ENCODE measurements at regions not wholly inside any gene's neighbourhood (a gene's known extent, or its start where the extent isn't known, plus 50 kb on each side); places are given as distances from the start of the nearest gene placed in this dataset.

DNA sequence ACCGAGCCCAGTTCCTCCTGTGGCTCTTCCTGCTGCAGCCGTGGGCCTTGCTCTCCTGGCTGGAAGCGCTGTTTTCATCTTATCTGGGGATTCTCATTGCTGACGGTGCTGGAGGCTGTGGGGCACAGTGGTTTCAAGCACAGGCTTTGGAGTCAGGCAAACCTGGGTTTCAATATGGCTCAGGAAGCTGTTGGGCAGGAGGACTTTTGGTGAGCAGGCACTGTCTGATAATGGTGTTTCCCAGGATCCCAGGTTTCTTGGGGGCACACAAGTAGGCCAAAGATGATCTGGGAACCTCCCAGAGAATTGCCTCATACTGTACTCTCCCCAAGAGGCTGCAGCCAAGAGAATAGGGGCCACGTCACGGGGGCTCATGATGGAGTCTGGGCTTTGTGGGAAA lies 105.6 kb upstream of the TRABD2B start:
- no peaks in the 10 kb centered on the region for H3K36me3 ChIP-seq (ENCODE audit: insufficient read depth, low read length)
- intact Hi-C loops (cut with micrococcal nuclease): no loop called here
- H3K27ac ChIP-seq (ENCODE audit: low read depth, low read length): no peak overlapping the region
- no peaks in the 10 kb centered on the region for H3K4me1 Mint-ChIP-seq
- no peak for DNase-seq
- ChIA-PET POLR2A (ENCODE audit: partially characterized antibody) (no interaction called here), CTCF (ENCODE audit: partially characterized antibody) (interaction anchor here (1.0 kb wide), 1 partner anchor 9 kb away, joined by 4 read pairs; no protein-coding TSS in a partner anchor)
- H3K27me3 ChIP-seq (ENCODE audit: insufficient read depth, low read length): no peaks in the 10 kb centered on the region
- no peaks in the 10 kb centered on the region for H3K36me3 Mint-ChIP-seq
- H3K9me3 ChIP-seq (ENCODE audit: control insufficient read depth in 1 of 2, low read length in 2 of 2): no peaks in the 10 kb centered on the region
- H3K4me1 ChIP-seq (ENCODE audit: insufficient read depth, low read length): no peaks in the 10 kb centered on the region
- H3K4me3 ChIP-seq (ENCODE audit: low read length in 2 of 2): no peak overlapping the region
- H3K9me3 Mint-ChIP-seq: peaks cover 0 to 3% (median 0%) of the 10 kb centered on the region in 8 donors
- peaks cover 17 to 25% of the 10 kb centered on the region in 2 donors for H3K27me3 Mint-ChIP-seq
- H3K27ac Mint-ChIP-seq: no peak overlapping the region
- no peak overlapping the region for H3K4me3 Mint-ChIP-seq

DNA sequence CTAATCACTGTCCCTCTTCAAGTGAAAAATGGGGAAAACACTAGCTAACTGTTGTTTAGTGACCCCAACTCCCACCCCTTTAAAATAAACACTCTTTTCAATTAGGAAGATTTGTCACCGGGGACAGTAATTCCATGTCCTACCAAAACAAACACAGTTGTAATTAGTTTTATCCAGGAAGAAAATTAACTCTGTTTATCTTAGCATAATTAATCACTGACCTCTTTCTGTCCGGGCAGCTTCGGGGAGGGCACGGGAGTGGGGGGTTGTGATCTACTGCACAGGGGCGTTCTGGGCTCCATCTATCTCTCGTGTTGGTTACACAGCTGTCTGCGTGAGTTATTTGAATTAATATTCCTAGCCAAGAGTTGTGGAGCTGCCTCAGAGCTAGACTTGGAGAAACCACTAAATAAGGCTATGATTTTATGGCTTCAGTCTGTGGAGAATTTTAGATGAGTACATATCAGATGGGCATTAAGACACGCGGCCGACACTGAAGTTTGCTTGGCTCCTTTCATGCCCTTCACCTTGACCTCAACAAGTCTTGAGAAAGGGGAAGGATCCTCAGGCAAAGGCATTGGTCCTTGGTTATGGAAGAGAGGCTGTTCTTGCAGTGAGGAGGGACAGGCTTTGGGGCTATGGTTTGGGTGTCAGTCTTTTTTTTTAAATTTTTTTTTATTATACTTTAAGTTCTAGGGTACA lies 102.0 kb upstream of the TRABD2B start:
- peaks cover 0 to 6% (median 0%) of the 10 kb centered on the region in 8 donors for H3K9me3 Mint-ChIP-seq

DNA sequence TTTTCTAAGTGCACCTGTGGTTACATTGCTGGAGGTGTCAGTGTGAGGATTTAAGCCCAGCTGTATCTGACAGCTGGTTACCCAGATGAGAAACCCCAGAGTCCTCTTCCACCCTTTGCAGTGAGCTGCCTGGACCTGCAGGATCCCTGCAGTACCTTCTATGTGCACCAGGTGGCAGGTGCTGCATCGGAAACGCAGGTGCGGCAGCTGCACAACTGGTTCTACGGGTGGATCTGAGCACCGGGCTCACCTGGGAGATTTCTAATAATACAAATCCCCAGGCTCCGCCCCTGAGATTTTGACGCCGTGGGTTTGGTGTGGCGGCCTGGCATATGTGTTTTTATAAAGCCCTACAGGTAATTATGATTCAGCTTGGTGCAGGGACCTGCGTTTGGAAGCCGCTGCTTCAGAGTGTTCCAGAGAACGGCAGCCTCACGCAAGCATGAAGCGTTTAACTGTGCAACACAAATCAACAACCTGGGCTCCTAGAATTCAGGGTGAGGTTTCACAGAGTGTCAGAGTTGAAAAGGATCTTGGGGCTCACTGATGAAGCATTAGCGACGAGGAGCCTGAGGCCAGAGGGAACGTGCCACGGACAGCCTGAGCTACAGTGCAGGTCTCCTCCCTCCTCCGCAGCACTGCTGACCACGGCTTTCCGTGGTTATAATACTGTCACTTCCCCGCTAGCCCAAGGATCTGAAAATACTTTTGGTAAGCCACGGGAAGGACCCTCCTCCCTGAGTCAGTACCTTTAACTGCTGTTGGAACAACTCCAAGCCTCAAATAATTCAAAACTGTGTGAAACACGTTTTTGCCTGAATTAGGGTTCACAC lies 96.7 kb upstream of the TRABD2B start:
- ChIA-PET POLR2A (ENCODE audit: partially characterized antibody) (no interaction called here), CTCF (ENCODE audit: partially characterized antibody) (interaction anchor here (0.7 to 3.1 kb wide), 13 partner anchors 8 to 405 kb away, joined by 3 to 32 read pairs (median 4); no protein-coding TSS in a partner anchor)
- H3K27ac Mint-ChIP-seq: no peak overlapping the region
- peaks cover 0 to 6% (median 0%) of the 10 kb centered on the region in 8 donors for H3K9me3 Mint-ChIP-seq
- peaks cover 34% of the 10 kb centered on the region in 2 donors for H3K27me3 Mint-ChIP-seq
- Histone ChIP-seq H3K4me1 (ENCODE audit: insufficient read depth, low read length) (peaks cover 6% of the 10 kb centered on the region), H3K36me3 (ENCODE audit: insufficient read depth, low read length) (no peaks in the 10 kb centered on the region), H3K27me3 (ENCODE audit: insufficient read depth, low read length) (peaks cover 2% of the 10 kb centered on the region), H3K27ac (ENCODE audit: low read depth, low read length) (no peak overlapping the region), H3K9me3 (ENCODE audit: control insufficient read depth in 1 of 2, low read length in 2 of 2) (no peaks in the 10 kb centered on the region), H3K4me3 (ENCODE audit: low read length in 2 of 2) (no peak overlapping the region)
- peaks cover 2 to 9% (median 7%) of the 10 kb centered on the region in 4 donors for H3K4me1 Mint-ChIP-seq
- no peaks in the 10 kb centered on the region for H3K36me3 Mint-ChIP-seq
- intact Hi-C loops (cut with micrococcal nuclease): loop anchor here (1.0 kb wide), 1 partner anchor 143 kb away; no protein-coding TSS in a partner anchor
- DNase-seq: peak; percentile 50 to 61 (median 57)
- H3K4me3 Mint-ChIP-seq: peak overlapping the region; percentile 53 to 80 (median 70)

More for the DNA sequence above, 102.0 kb upstream of the TRABD2B start:
- CTCF ChIA-PET (ENCODE audit: partially characterized antibody): interaction anchor here (0.9 kb wide), 1 partner anchor 10 kb away, joined by 3 read pairs; no protein-coding TSS in a partner anchor
- intact Hi-C loops (cut with micrococcal nuclease): no loop called here
- Mint-ChIP-seq H3K4me1 (peaks cover 0 to 2% (median under 1%) of the 10 kb centered on the region in 4 donors), H3K36me3 (no peaks in the 10 kb centered on the region), H3K27ac (no peak overlapping the region), H3K4me3 (no peak overlapping the region), H3K27me3 (peaks cover 26 to 32% of the 10 kb centered on the region in 2 donors)
- Histone ChIP-seq H3K4me3 (ENCODE audit: low read length in 2 of 2) (no peak overlapping the region), H3K9me3 (ENCODE audit: control insufficient read depth in 1 of 2, low read length in 2 of 2) (no peaks in the 10 kb centered on the region), H3K36me3 (ENCODE audit: insufficient read depth, low read length) (no peaks in the 10 kb centered on the region), H3K27ac (ENCODE audit: low read depth, low read length) (no peak overlapping the region), H3K27me3 (ENCODE audit: insufficient read depth, low read length) (no peaks in the 10 kb centered on the region), H3K4me1 (ENCODE audit: insufficient read depth, low read length) (peaks cover under 1% of the 10 kb centered on the region)
- DNase-seq: no peak
- POLR2A ChIA-PET (ENCODE audit: partially characterized antibody): no interaction called here

DNA sequence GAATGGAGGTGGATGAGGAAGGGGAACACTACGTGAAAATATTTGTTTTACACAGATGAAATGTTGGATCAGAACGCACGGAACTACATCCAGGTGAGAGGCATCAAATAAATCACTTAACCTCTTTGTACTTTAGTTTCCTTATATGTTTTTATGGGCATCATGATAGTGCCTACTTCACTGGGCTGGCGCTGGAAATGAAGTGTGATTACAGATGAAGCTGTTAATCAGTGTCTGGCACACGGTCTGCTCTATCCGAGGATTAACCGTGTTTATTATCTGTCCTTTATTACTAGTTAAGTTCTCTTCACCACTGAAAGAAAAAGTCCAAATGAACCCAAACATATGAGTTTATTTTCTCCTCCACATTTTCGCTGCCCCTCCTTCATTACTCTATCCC lies 96.0 kb upstream of the TRABD2B start:
- intact Hi-C loops (cut with micrococcal nuclease): loop anchor here (1.0 kb wide), 1 partner anchor 144 kb away; no protein-coding TSS in a partner anchor
- H3K9me3 Mint-ChIP-seq: peaks cover 0 to 4% (median 0%) of the 10 kb centered on the region in 8 donors
- Histone ChIP-seq H3K9me3 (ENCODE audit: control insufficient read depth in 1 of 2, low read length in 2 of 2) (no peaks in the 10 kb centered on the region), H3K4me1 (ENCODE audit: insufficient read depth, low read length) (peaks cover 6% of the 10 kb centered on the region), H3K4me3 (ENCODE audit: low read length in 2 of 2) (no peak overlapping the region), H3K27me3 (ENCODE audit: insufficient read depth, low read length) (peaks cover 2% of the 10 kb centered on the region), H3K36me3 (ENCODE audit: insufficient read depth, low read length) (no peaks in the 10 kb centered on the region), H3K27ac (ENCODE audit: low read depth, low read length) (no peak overlapping the region)
- H3K4me1 Mint-ChIP-seq: peaks cover 2 to 9% (median 7%) of the 10 kb centered on the region in 4 donors
- CTCF ChIA-PET (ENCODE audit: partially characterized antibody): interaction anchor here (0.7 to 3.1 kb wide), 12 partner anchors 8 to 406 kb away, joined by 3 to 32 read pairs (median 4); no protein-coding TSS in a partner anchor
- no peak overlapping the region for H3K4me3 Mint-ChIP-seq
- peaks cover 28 to 29% of the 10 kb centered on the region in 2 donors for H3K27me3 Mint-ChIP-seq
- POLR2A ChIA-PET (ENCODE audit: partially characterized antibody): no interaction called here
- DNase-seq: no peak
- H3K36me3 Mint-ChIP-seq: no peaks in the 10 kb centered on the region
- H3K27ac Mint-ChIP-seq: no peak overlapping the region

DNA sequence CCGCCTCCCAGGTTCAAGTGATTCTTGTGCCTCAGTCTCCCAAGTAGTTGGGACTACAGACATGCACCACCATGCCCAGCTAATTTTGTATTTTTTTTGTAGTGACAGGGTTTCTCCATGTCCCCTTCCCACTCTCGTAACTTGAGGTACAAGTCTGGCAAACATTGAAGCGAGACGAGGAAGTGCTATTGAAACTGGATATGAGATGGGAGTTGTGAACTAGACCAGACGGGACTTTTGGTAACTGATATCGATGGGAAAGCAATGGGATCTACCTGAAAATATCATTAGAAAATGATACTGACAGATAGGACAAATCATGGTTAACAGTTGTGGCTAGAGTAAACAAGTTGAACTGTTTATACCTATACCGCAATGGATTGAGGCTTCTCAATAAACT lies 95.2 kb upstream of the TRABD2B start:
- no peak overlapping the region for H3K27ac Mint-ChIP-seq
- Histone ChIP-seq H3K27ac (ENCODE audit: low read depth, low read length) (no peak overlapping the region), H3K27me3 (ENCODE audit: insufficient read depth, low read length) (peaks cover 2% of the 10 kb centered on the region), H3K9me3 (ENCODE audit: control insufficient read depth in 1 of 2, low read length in 2 of 2) (no peaks in the 10 kb centered on the region), H3K36me3 (ENCODE audit: insufficient read depth, low read length) (no peaks in the 10 kb centered on the region), H3K4me1 (ENCODE audit: insufficient read depth, low read length) (peaks cover 6% of the 10 kb centered on the region), H3K4me3 (ENCODE audit: low read length in 2 of 2) (no peak overlapping the region)
- H3K27me3 Mint-ChIP-seq: peaks cover 25 to 26% of the 10 kb centered on the region in 2 donors
- no peaks in the 10 kb centered on the region for H3K36me3 Mint-ChIP-seq
- ChIA-PET CTCF (ENCODE audit: partially characterized antibody) (interaction anchor here (1.3 to 3.1 kb wide), 2 partner anchors 8 to 144 kb away, joined by 3 to 32 read pairs; no protein-coding TSS in a partner anchor), POLR2A (ENCODE audit: partially characterized antibody) (no interaction called here)
- intact Hi-C loops (cut with micrococcal nuclease): no loop called here
- H3K4me3 Mint-ChIP-seq: no peak overlapping the region
- H3K9me3 Mint-ChIP-seq: peaks cover 0 to 3% (median 0%) of the 10 kb centered on the region in 8 donors
- peaks cover 2 to 9% (median 7%) of the 10 kb centered on the region in 4 donors for H3K4me1 Mint-ChIP-seq
- no peak for DNase-seq

DNA sequence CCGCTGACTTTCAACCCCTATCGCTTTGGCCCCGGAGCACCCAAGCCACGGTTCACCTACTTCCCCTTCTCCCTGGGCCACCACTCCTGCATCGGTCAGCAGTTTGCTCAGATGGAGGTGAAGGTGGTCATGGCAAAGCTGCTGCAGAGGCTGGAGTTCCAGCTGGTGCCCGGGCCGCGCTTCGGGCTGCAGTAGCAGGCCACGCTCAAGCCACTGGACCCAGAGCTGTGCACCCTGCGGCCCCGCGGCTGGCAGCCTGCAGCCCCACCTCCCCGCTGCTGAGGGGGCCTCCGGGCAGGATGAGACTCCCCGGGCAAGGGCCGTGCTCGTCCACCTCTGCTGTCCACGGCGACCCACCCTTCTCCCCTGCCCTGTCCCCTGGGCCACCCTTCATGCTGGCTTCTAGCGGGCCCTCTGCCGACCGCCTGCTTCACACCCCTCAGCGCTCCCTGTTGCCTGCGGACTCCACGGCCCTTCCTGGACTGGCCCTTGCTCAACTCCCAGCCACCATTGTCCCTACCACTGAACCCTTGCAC lies 92.2 kb upstream of the TRABD2B start:
- Histone ChIP-seq H3K4me3 (ENCODE audit: low read length in 2 of 2) (no peak overlapping the region), H3K9me3 (ENCODE audit: control insufficient read depth in 1 of 2, low read length in 2 of 2) (no peaks in the 10 kb centered on the region), H3K27ac (ENCODE audit: low read depth, low read length) (no peak overlapping the region), H3K36me3 (ENCODE audit: insufficient read depth, low read length) (no peaks in the 10 kb centered on the region), H3K4me1 (ENCODE audit: insufficient read depth, low read length) (peaks cover 6% of the 10 kb centered on the region), H3K27me3 (ENCODE audit: insufficient read depth, low read length) (peaks cover 2% of the 10 kb centered on the region)
- ChIA-PET POLR2A (ENCODE audit: partially characterized antibody) (no interaction called here), CTCF (ENCODE audit: partially characterized antibody) (no interaction called here)
- H3K27me3 Mint-ChIP-seq: peaks cover 16 to 20% of the 10 kb centered on the region in 2 donors
- intact Hi-C loops (cut with micrococcal nuclease): no loop called here
- H3K27ac Mint-ChIP-seq: no peak overlapping the region
- DNase-seq: no peak
- no peak overlapping the region for H3K4me3 Mint-ChIP-seq
- no peaks in the 10 kb centered on the region for H3K36me3 Mint-ChIP-seq
- H3K9me3 Mint-ChIP-seq: peaks cover 0 to 2% (median 0%) of the 10 kb centered on the region in 8 donors
- peaks cover 2 to 9% (median 7%) of the 10 kb centered on the region in 4 donors for H3K4me1 Mint-ChIP-seq

DNA sequence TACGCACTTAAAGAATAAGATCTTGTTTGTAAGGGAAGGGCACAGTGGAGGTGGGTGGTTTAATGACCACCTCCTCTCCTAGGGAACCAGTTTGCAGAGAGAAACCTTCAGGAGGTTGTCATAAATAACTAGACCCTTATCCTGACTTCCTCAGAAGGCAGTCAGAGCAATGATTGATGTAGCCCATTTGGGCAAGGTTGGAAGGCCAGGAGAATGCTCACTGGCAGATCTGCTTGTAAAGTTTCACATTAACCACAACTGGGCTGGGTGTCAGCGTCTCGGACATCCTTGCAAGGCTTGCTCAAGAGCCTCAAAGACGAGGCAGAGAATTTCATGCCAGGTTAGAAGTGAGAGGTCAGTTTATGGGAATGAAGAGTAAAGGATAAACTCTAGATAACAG lies 87.6 kb upstream of the TRABD2B start:
- Histone ChIP-seq H3K4me1 (ENCODE audit: insufficient read depth, low read length) (no peaks in the 10 kb centered on the region), H3K27me3 (ENCODE audit: insufficient read depth, low read length) (no peaks in the 10 kb centered on the region), H3K9me3 (ENCODE audit: control insufficient read depth in 1 of 2, low read length in 2 of 2) (no peaks in the 10 kb centered on the region), H3K36me3 (ENCODE audit: insufficient read depth, low read length) (no peaks in the 10 kb centered on the region), H3K4me3 (ENCODE audit: low read length in 2 of 2) (no peak overlapping the region), H3K27ac (ENCODE audit: low read depth, low read length) (no peak overlapping the region)
- Mint-ChIP-seq H3K4me1 (no peaks in the 10 kb centered on the region), H3K9me3 (peaks cover 0 to 2% (median 0%) of the 10 kb centered on the region in 8 donors), H3K4me3 (no peak overlapping the region), H3K27ac (no peak overlapping the region), H3K36me3 (no peaks in the 10 kb centered on the region), H3K27me3 (peaks cover 4 to 5% of the 10 kb centered on the region in 2 donors)
- CTCF ChIA-PET (ENCODE audit: partially characterized antibody): interaction anchor here (1.0 kb wide), 1 partner anchor 9 kb away, joined by 3 read pairs; no protein-coding TSS in a partner anchor
- POLR2A ChIA-PET (ENCODE audit: partially characterized antibody): no interaction called here
- intact Hi-C loops (cut with micrococcal nuclease): no loop called here
- no peak for DNase-seq

All from CD4-positive, alpha-beta memory T cell (primary cell).